Colonic mucosa (tissue), 4 donors: ENCODE measurements at regions not wholly inside any gene's neighbourhood (a gene's known extent, or its start where the extent isn't known, plus 50 kb on each side); places are given as distances from the start of the nearest gene placed in this dataset.

Experiments
- DNase-seq: peaks from one replicate; pipeline ENCODE4 v3.0.0-alpha.2; 2020
- H3K27ac ChIP-seq: fragments of 200-600 bp; one replicate; pipeline ENCODE4 v1.8.0; 2021
- H3K27me3 ChIP-seq: fragments of 200-600 bp; one replicate; pipeline ENCODE4 v1.8.0; 2021
- H3K36me3 ChIP-seq: fragments of 200-600 bp; one replicate; pipeline ENCODE4 v1.8.0; 2021
- H3K4me1 ChIP-seq: fragments of 200-600 bp; one replicate; pipeline ENCODE4 v1.8.0; 2021; ENCODE audit warnings: mild to moderate bottlenecking
- H3K4me3 ChIP-seq: fragments of 200-600 bp; one replicate; pipeline ENCODE4 v1.8.0; 2021
- H3K9ac ChIP-seq, 2 donors: one replicate each; pipeline ENCODE4 v1.7.0; 2013; ENCODE audit warnings: control low read depth in 2 of 2, low read depth in 2 of 2, low read length in 2 of 2
- H3K9me3 ChIP-seq: fragments of 200-600 bp; one replicate; pipeline ENCODE4 v1.8.0; 2021
- CTCF ChIP-seq: fragments of 200-600 bp; IDR thresholded peaks from one replicate; pipeline ENCODE4 v1.8.0; 2022; ENCODE audit warnings: antibody characterized with exemption, mild to moderate bottlenecking
- intact Hi-C: fragments of 100-400 bp; cut with DNase I; formaldehyde crosslinking; loops from one replicate; pipeline ENCODE4 v1.14.1; 2022
- donor health status: healthy.
- donor health status: DM: no; HTN: no; CAD: no.
- donor health status: DM: no; HTN: no; CAD: no.

- no peak for TF ChIP-seq CTCF
- peak; percentile 21 for DNase-seq
- intact Hi-C loops = no loop called here
Measured at GRCh38 chr2:125679903-125680302, 976.1 kb upstream of the GYPC start.

GRCh38 chr2:125680809-125681208 lies 975.1 kb upstream of the GYPC start:
- no peak overlapping the region for H3K27ac ChIP-seq
- no peak overlapping the region for H3K4me3 ChIP-seq
- H3K9ac ChIP-seq = no peak overlapping the region
- no peaks in the 10 kb centered on the region for H3K4me1 ChIP-seq
- TF ChIP-seq CTCF = no peak
- no peaks in the 10 kb centered on the region for H3K36me3 ChIP-seq
- DNase-seq = no peak
- H3K9me3 ChIP-seq = no peaks in the 10 kb centered on the region
- H3K27me3 ChIP-seq = no peaks in the 10 kb centered on the region
- intact Hi-C loops = no loop called here

More at GRCh38 chr2:125679903-125680302, 976.1 kb upstream of the GYPC start:
- no peaks in the 10 kb centered on the region for H3K36me3 ChIP-seq
- no peak overlapping the region for H3K27ac ChIP-seq
- H3K4me1 ChIP-seq = no peaks in the 10 kb centered on the region
- H3K9ac ChIP-seq = no peak overlapping the region
- H3K27me3 ChIP-seq = no peaks in the 10 kb centered on the region
- no peak overlapping the region for H3K4me3 ChIP-seq
- H3K9me3 ChIP-seq = no peaks in the 10 kb centered on the region

- intact Hi-C loops = no loop called here
- DNase-seq = no peak
- Histone ChIP-seq H3K4me1 (no peaks in the 10 kb centered on the region), H3K9ac (no peak overlapping the region), H3K27me3 (no peaks in the 10 kb centered on the region), H3K27ac (no peak overlapping the region), H3K36me3 (no peaks in the 10 kb centered on the region), H3K9me3 (no peaks in the 10 kb centered on the region), H3K4me3 (no peak overlapping the region)
- TF ChIP-seq CTCF = no peak
Measured at GRCh38 chr2:125681576-125681975, 974.4 kb upstream of the GYPC start.

DNA sequence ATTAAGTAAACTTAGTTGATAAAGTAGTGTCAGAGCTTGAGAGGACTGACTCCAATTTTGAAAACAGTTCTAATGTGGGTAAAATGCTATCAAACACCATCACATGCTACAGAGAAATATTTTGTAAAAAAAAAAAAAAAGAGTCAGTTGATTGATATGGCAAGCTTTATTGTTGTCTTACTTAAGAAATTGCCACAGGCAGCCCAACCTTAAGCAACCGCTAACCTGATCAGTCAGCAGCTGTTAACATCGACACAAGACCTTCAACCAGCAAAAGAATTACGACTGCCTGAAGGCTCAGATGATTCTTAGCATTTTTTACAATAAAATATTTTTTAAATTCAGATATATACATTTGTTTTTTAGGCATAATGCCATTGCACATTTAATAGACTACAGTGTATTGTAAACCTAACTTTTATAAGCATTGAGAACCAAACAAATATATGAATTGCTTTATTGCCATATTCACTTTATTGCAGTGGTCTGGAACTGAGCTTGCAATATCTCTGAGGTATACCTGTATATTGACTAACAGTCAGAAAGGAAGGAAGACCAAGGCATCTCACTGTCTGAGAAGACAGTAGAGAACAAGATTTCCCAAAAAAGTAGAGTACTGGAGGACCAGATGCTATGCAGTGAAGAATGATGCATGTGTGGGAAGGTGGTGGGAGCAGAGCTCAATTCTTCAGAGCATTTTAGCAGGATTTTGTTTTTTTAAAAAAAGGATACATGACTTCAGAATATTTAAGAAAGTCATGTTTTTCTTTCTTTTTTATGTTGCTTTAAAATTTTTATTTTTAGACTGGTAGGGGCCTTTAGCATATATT lies 973.8 kb upstream of the GYPC start:
- H3K36me3 ChIP-seq = no peaks in the 10 kb centered on the region
- no peak for DNase-seq
- no peaks in the 10 kb centered on the region for H3K27me3 ChIP-seq
- H3K9ac ChIP-seq = no peak overlapping the region
- H3K4me3 ChIP-seq = no peak overlapping the region
- no peak overlapping the region for H3K27ac ChIP-seq
- no peaks in the 10 kb centered on the region for H3K4me1 ChIP-seq
- no peak for TF ChIP-seq CTCF
- no peaks in the 10 kb centered on the region for H3K9me3 ChIP-seq
- intact Hi-C loops = no loop called here

- DNase-seq = no peak
- intact Hi-C loops = no loop called here
- H3K27ac ChIP-seq = no peak overlapping the region
- no peaks in the 10 kb centered on the region for H3K9me3 ChIP-seq
- no peaks in the 10 kb centered on the region for H3K4me1 ChIP-seq
- H3K36me3 ChIP-seq = no peaks in the 10 kb centered on the region
- no peak for TF ChIP-seq CTCF
- no peaks in the 10 kb centered on the region for H3K27me3 ChIP-seq
- no peak overlapping the region for H3K4me3 ChIP-seq
- no peak overlapping the region for H3K9ac ChIP-seq
Measured at GRCh38 chr2:125684256-125684655, 971.7 kb upstream of the GYPC start.
